Renal cortical epithelial cell (primary cell): ENCODE measurements at regions not wholly inside any gene's neighbourhood (a gene's known extent, or its start where the extent isn't known, plus 50 kb on each side); places are given as distances from the start of the nearest gene placed in this dataset.
"Not testable (repeated sequence)": the region's sequence is repeated elsewhere in the genome, so short reads cannot be mapped to it uniquely, and the experiment has no call there.

Experiments
- DNase-seq: peaks from one replicate; pipeline ENCODE4 v3.0.0-alpha.2; 2011; ENCODE audit warnings: low read depth

DNA sequence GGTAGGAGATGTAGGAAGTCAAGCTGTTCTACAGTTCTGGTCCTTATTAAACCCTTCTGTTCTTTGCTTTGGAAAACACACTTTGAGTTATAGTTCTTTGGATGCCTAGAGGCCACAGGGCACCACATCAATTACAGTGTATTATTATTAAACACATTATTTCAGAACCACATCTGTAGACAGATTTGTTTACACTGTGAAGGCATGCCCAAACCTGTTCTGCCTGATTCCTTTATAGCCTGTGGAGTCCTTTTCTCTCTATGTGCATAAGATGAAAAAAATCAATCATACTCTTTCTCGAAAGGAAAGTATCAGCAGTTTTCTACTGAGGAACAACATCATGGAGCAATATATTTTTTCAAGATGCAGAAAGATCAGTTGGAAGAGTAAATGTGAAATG lies 371.3 kb upstream of the INTU start:
- no peak for DNase-seq

DNA sequence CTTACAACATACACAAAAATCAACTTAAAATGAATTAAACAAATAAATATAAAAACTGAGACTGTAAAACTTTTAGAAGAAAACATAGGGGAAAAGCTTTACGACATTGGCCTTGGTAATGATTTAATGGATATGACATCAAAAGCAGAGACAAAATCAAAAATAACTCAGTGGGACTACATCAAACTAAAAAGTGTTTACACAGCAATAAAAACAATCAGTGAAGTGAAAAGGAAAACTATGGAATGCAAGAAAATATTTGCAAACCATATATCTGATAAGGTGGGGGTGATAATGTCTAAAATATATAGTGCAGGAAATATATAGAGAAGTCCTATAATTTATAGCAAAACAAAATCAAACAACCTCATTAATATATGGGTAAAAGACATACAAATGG lies 364.4 kb upstream of the INTU start:
- DNase-seq, result no peak

DNA sequence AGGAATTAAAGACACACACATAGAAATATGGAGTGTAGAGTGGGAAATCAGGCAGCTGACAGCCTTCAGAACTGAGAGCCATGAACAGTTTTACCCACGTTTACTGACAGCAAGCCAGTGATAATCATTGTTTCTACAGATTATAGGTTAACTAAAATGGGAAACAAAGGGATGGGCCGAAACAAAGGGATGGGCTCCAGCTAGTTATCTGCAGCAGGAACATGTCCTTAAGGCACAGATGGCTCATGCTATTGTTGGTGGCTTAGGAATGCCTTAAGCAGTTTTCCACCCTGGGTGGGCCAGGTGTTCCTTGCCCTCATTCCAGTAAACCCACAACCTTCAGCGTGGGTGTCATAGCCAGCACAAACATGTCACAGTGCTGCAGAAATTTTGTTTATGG lies 355.7 kb upstream of the INTU start:
- DNase-seq, result not testable (repeated sequence)

DNA sequence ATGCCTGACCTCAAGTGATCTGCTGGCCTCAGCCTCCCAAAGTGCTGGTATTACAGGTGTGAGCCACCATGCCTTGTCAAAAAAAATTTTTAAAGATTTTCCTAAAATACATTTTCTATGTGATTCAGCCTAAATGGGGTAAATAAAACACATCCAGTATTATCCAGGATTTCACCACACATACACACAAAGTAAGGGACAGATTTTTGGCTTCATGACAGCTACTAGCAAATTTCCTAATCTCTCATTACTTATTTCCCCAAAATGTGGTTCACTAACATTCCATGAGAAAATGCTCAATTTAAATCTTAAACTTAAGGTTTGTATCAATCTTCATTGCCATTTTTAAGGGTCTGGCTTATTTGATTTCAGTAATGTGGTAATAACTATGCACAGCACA lies 348.5 kb upstream of the INTU start:
- no peak for DNase-seq

DNA sequence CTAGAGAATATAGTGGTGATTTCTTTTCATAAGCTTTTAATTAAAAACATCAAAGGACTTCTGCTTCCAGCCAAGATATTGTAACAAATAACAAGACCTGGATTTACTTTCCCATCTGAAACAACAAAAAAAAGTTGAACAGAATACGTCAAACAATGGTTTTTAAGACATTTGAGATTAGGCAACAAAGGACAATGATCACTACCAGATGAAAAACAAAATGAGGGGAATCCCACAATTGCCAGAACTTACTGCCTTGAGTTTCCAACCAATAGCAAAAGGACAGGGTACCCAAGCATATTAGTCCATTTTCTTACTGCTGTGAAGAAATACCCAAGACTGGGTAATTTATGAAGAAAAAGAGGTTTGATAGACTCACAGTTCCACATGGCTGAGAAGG lies 341.4 kb upstream of the INTU start:
- DNase-seq, result no peak

DNA sequence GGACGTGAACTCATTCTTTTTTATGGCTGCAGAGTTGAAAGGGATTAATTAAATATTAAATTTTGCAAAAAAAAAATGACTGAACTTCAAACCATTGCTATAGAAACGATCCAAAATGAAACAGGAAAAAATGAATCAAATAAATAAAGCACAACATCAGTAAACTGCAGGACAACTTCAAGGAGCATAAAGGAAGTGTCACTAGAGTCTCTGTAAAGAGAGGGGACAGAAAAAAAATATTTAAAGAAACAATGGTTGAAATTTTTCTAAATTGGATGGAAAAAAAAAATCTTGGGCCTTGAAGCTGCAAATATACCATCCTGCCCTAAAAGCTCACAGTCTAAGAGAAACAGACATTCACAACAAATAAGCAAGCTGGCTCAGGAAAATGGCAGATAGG lies 339.3 kb upstream of the INTU start:
- no peak for DNase-seq

DNA sequence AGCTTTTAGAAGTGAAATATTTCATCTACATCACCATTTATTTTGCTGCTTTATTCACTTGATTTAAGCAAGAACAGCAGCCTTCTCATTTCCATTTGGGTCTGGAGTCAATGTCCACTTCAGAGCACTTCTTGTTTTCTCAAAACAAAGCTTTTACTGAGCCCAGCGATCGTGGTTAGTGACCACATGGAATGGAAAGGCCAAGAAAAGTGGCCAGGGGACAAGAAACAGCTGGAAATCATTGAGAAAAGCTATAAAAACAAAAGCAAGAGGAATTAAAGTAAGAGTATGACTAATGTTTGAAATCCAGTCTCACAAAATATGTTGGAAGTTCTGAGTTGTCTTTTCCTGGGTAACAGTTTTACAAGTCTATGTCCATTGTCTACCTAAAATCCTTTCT lies 328.4 kb upstream of the INTU start:
- no peak for DNase-seq

DNA sequence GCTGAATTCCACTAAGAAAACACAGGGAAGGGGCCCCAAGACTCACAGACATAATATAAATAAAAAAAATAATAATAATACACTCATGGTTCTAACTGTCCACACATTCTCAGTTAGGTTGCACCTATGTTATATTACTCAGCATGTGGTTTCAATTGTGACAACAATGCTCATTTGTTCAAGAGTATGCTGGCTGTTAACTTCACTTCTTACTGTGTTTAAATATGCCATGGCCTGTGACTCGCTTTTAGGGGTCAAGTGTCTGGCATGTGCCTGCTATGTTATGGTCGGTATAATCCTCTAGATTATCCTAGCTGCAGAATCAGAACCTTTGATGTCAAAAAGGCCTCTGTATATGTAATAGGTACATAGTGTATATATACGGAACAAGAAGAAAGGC lies 324.8 kb upstream of the INTU start:
- DNase-seq, result no peak

DNA sequence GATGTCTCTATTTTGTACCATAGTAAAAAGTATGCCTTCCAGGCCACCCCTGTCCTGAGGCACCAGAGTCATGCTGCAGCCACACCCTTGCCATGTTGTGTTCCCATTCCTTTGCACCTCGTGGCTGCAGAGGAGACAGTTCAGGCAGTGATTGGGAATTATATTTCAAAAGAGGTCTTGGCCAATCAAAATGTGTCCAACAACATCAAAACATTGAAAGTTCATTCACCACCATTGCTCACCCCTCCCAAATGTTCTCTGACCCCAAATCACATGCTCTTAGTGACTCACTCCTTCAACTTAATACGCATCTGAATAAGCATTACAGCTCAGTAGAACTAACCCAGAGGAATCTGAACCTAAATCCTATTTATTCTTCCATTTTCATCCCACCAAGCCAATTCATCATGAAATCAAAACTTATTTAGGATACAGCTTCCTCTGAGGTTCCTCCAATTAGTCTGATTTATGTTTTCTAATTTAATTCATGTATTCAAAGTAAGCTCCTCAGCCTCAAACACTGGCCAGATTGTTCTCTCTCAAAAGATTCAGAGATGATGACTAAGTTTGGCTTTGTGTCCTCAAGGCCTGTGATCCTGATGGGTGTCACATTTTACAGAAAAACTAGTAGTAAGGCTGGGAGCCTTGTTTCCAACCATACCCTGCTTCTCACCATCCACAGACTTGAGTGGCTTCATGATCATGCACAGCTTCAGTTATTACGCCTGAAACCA lies 323.2 kb upstream of the INTU start:
- DNase-seq, result peak; percentile 11

DNA sequence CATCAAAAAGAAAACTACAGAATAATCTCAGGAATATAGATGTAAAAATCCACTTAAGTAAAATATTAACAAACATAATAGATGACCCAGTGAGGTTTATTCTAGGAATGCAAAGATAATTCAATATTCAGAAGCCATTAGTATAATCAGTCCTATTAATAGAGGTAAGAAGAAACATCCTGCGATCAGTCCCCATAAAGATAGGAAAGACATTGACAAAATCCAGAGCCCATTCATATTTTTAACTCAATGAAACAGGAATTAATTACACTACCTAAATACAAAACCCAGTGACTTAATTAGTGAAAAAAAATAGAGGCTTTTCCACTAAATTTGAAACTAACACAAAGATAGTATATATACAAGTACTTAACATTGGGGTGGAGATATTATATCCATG lies 321.4 kb upstream of the INTU start:
- no peak for DNase-seq

DNA sequence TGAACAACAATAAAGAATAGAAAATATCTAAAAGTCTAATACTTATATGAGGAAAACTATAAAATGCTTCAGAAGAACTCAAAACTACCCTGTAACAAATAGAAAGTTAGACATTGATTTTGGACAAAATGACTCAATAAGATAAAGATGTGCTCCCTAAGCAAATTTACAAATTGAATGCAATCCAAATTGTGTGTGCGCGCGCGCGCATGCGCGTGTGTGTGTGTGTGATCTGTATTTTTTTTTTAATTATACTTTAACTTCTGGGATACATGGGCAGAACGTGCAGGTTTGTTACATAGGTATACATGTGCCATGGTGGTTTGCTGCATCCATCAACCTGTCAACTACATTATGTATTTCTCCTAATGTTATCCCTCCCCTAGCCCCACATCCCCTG lies 320.8 kb upstream of the INTU start:
- no peak for DNase-seq

DNA sequence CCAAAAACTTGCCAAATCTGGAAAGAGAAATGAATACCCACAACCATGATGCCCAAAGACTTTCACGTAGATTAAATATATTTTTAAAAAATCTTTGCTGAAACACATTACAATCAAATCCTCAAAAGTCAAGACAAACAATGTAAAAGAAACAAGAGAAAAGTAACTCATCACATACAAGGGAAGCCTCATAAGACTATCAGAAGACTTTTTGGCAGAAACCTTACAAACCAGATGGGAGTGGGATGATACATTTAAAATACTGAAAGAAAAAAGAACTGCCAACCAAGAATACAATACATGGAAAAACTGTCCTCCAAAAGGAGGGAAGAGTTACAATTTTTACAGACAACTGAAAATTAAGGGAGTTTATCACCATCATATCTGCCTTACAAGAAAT lies 319.0 kb upstream of the INTU start:
- no peak for DNase-seq

DNA sequence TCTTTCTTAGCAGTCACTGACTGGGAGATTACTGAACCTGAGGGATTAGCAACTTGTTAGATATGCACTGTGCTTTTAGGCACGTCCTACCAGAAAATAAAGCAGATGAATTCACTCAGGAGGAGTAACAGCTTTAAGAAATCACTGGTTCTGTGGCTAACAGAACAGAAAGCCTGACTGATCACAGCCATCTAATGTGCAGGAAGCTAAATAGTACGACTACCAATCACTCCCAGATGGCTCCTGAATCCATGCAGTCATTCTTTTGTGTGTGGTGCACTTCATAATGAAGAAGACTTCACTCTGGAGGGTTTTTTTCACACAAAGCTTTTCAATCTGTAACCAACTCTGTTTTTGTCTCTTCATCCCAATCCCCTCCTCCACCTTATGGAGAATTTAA lies 305.3 kb upstream of the INTU start:
- no peak for DNase-seq

DNA sequence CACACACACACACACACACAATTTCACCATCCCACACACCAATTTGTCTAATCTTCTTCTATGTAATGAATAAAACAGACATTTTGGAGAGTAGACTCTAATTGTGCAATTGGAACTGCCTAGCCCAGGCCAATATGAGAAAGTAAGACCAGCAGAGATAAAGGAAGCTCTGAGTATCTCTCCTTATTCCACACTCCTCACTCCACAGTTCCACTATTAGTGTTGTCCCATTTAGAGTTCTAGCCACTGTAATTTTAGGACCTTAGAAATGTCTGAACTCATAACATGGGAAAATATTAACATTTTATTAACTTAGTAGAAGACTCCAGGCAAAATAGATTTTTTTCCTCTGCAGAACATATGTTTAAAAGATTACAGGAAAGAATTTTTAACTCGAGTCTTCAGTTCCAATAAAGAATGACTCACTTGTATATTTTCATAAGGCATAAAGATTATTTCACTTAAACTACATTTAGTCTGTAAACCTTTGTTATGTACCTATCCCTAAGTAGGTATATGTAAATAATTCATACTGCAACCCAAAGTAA lies 297.6 kb upstream of the INTU start:
- no peak for DNase-seq

DNA sequence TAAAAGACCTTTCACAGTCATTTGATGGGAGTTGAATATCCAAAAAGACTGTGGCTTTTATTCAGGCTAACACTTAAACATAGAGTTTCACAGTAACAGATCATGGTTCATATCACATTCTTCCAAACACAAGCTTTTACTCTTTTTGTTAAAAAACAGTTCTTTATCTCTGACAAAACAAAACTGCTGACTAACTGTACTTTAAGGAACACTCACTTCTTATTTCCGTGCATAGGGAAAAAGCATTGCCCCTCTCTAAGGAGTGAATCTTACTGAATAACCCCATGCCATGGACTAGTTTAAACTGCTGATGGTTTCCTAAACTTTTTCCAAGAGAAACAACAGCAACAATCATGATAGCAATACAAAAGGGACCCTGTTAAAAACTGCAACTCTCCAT lies 297.0 kb upstream of the INTU start:
- no peak for DNase-seq

DNA sequence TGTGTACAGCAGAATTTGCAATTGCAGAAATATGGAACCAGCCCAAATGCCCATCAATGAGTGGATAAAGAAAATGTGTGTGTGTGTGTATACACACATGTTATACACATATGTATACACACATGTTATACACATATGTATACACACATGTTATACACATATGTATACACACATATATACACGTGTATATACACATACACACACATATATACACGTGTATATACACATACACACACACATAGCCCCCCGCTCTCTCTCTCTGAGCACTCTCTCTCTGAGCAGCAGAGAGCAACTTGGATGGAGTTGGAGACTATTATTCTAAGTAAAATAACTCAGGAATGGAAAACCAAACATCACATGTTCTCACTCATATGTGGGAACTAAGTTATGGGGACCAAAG lies 289.6 kb upstream of the INTU start:
- not testable (repeated sequence) for DNase-seq

DNA sequence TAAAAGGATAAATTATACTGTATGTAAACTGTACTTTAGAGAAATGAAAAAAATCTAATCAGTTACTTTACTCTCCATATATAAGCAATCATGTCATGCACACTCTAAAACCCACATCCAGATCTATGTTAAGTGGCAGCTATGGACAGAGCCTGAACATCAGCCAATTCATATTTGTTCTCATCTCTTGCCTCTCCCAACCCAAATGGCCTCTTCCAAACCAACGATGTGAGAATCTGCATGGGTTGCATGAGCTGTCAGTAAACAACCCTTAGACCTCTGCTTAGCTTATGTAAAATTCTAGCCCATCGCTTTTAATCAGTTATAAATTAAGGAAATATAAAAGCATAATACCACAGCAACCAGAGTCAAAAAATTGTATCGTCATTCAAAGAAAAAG lies 288.7 kb upstream of the INTU start:
- DNase-seq, result no peak

DNA sequence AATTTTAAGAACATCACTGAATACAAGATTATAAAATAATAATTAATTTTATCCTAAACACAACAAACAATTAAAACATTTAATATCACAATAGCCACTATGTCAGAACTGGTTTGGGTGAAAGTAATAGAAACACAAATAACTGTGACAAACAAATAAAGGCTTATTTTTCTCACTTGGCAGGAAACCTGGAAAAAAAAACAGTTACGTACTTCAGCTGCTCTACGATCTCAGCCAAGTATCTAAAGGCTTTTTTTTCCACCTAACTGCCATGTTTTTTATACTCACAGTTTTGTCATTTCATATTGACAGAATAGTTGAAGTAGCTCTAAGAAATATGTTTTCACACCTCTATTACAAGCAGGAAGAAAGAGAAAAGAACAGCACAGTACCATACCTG lies 284.8 kb upstream of the INTU start:
- DNase-seq, result no peak

DNA sequence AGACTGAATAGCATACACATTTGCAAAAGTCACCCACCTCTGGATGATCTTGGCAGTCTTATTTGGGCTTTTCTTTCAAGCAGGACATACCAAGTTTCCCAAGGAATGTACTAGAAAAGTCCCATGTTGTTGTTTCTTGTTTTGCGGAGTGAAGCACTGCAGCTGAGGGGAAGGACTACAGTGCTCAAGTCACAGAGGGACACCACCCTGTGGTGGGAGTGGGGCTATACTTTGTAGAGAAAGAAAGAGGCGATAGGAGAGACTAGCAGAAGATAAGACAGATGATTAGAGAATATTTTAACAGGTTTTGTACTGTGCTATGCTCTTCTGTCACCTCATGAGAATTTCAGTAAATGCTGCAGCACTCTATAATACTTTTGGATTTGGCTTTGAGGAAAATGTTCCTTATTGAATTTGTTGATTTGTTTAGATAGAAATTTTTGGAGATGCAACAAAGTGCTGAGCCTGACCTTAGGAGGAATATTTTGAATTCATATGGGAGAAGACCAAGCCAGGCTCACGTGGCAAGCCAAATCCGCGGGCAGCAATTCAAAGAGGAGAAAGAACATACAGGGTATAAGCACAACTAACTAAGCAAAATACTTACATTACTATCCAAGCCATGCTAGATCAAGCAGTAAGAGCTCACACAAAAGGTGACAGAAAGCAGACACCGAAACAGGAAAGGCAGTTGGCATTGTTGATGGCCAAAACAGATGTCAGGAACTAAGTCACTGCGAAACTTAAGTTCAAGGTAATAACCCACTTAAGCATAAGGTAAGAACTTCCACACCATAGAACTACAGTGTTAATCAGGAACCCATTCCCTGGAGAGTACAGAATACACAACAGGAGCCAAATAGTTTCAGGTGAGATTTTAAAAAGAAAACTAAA lies 280.3 kb upstream of the INTU start:
- no peak for DNase-seq

DNA sequence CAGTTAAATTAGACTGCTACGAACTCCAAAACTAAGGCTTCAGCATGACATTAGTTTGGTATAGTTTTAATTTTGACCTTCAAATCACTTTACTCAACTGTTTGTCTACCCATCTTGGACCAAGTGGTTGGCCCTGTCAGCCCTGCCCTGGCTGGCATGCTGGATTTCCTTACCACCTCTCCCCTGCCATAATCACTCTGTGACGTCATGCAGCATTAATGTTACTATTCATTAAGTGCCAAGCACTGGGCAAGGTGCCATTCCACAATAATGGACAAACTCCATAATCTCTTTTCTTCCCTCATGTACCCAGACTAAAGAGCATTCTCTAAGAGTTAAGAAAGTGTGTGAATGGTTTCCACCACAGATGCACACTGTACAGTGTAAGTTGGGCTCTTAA lies 277.0 kb upstream of the INTU start:
- no peak for DNase-seq

DNA sequence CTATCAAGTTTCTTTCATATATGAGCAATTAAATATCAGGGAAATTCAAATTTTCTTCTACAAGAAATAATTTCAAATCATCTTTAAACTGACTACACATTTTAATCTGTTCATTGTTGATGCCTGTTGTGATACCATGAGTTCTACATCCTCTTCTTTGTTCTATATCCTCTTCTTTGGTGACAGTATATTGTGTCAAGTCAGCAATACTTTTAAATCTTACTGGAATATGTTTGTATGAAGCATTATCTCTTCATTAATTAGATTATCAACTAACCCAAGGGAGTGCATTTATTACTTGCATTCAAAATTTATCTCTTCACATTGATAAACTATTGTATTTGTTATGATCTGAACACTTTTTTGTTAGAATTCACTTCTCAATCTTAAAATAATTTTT lies 275.0 kb upstream of the INTU start:
- no peak for DNase-seq

DNA sequence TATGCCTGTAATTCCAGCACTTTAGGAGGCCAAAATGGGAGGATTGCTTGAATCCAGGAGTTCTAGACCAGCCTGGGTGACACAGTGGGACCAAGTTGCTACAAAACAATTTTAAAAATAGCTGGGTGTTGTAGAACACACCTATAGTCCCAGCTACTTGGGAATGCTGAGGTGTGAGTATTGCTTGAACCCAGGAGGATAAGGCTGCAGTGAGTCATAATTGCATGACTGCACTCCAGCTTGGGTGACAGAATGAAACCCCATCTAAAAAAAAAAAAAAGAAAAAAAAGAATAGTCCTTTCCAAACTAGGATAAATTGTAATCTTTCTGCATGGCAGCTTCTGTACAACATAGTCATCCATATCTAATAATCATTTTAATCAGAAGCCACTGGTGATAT lies 270.1 kb upstream of the INTU start:
- DNase-seq, result peak; percentile 50

DNA sequence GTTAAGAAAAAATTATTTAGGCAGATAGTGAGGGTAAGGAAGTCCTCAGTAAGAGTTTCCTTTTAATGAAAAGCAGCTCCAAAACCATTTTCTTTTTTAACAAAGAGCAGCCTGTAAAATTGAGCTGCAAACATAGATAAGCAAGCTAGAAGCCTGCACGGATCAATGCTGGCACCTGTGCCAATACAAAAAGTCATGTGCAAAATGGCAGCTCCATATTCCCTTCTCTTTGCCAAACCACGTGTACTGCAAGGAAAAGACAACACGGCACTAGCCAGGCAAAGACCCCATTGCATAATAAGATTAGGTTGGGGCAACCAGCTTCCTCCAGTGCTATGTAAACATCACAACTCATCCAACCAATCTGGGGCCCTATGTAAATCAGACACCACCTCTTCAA lies 268.4 kb upstream of the INTU start:
- DNase-seq, result no peak
